B cell (primary cell): ENCODE measurements at regions not wholly inside any gene's neighbourhood (a gene's known extent, or its start where the extent isn't known, plus 50 kb on each side); places are given as distances from the start of the nearest gene placed in this dataset.

ENCODE experiments used
- CTCF ChIP-seq: fragments of 200-600 bp; IDR thresholded peaks from one replicate; pipeline ENCODE4 v1.8.0; 2022; ENCODE audit warnings: antibody characterized with exemption, mild to moderate bottlenecking
- EZH2 ChIP-seq: IDR thresholded peaks from 2 replicates; pipeline ENCODE4 v1.6.1; 2012; ENCODE audit warnings: borderline replicate concordance, low read depth, mild to moderate bottlenecking, moderate library complexity, low read length; ENCODE audit not compliant: insufficient read depth, poor library complexity, severe bottlenecking

GRCh38 chr17:16880843-16881230, 91.1 kb downstream of the TNFRSF13B start:
- TF ChIP-seq CTCF (no peak), EZH2 (no peak)
